ENCODE measurements at regions not wholly inside any gene's neighbourhood (a gene's known extent, or its start where the extent isn't known, plus 50 kb on each side); places are given as distances from the start of the nearest gene placed in this dataset.
"Not testable (repeated sequence)": the region's sequence is repeated elsewhere in the genome, so short reads cannot be mapped to it uniquely, and the experiment has no call there.

- Mint-ChIP-seq H3K9me3 (ENCODE audit: low read depth) (peaks cover 44% of the 10 kb centered on the region), H3K27ac (no peak overlapping the region), H3K4me3 (ENCODE audit: low read depth) (no peak overlapping the region), H3K36me3 (ENCODE audit: insufficient read depth) (peaks cover 2% of the 10 kb centered on the region), H3K4me1 (ENCODE audit: low read depth) (peaks cover 2% of the 10 kb centered on the region), H3K27me3 (no peaks in the 10 kb centered on the region)
- TF ChIP-seq, protein P1, sequence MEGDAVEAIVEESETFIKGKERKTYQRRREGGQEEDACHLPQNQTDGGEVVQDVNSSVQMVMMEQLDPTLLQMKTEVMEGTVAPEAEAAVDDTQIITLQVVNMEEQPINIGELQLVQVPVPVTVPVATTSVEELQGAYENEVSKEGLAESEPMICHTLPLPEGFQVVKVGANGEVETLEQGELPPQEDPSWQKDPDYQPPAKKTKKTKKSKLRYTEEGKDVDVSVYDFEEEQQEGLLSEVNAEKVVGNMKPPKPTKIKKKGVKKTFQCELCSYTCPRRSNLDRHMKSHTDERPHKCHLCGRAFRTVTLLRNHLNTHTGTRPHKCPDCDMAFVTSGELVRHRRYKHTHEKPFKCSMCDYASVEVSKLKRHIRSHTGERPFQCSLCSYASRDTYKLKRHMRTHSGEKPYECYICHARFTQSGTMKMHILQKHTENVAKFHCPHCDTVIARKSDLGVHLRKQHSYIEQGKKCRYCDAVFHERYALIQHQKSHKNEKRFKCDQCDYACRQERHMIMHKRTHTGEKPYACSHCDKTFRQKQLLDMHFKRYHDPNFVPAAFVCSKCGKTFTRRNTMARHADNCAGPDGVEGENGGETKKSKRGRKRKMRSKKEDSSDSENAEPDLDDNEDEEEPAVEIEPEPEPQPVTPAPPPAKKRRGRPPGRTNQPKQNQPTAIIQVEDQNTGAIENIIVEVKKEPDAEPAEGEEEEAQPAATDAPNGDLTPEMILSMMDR (IDR thresholded peaks at IDR 0.05; ENCODE audit: unreplicated experiment) = no peak
- no peak for DNase-seq (ENCODE audit: low spot score, unreplicated experiment)
Observed at GRCh38 chr12:87413784-87414183, 615.4 kb downstream of the C12orf50 start.

- Mint-ChIP-seq H3K4me3 (ENCODE audit: low read depth) (no peak overlapping the region), H3K27ac (no peak overlapping the region), H3K27me3 (no peaks in the 10 kb centered on the region), H3K4me1 (ENCODE audit: low read depth) (no peaks in the 10 kb centered on the region), H3K36me3 (ENCODE audit: insufficient read depth) (no peaks in the 10 kb centered on the region), H3K9me3 (ENCODE audit: low read depth) (peaks cover 4% of the 10 kb centered on the region)
- no peak for DNase-seq (ENCODE audit: low spot score, unreplicated experiment)
- TF ChIP-seq, protein P1 (IDR thresholded peaks at IDR 0.05; ENCODE audit: unreplicated experiment) = no peak
Observed at GRCh38 chr12:87406926-87407325, 622.3 kb downstream of the C12orf50 start.

GRCh38 chr12:87405918-87406317, 623.3 kb downstream of the C12orf50 start:
- no peaks in the 10 kb centered on the region for H3K4me1 Mint-ChIP-seq (ENCODE audit: low read depth)
- H3K27ac Mint-ChIP-seq = no peak overlapping the region
- TF ChIP-seq, protein P1 (IDR thresholded peaks at IDR 0.05; ENCODE audit: unreplicated experiment) = no peak
- DNase-seq (ENCODE audit: low spot score, unreplicated experiment) = no peak
- no peaks in the 10 kb centered on the region for H3K36me3 Mint-ChIP-seq (ENCODE audit: insufficient read depth)
- no peak overlapping the region for H3K4me3 Mint-ChIP-seq (ENCODE audit: low read depth)
- no peaks in the 10 kb centered on the region for H3K27me3 Mint-ChIP-seq
- no peaks in the 10 kb centered on the region for H3K9me3 Mint-ChIP-seq (ENCODE audit: low read depth)

GRCh38 chr12:87394168-87394567, 635.0 kb downstream of the C12orf50 start:
- H3K4me3 Mint-ChIP-seq (ENCODE audit: low read depth); H3K4me1 Mint-ChIP-seq (ENCODE audit: low read depth); H3K36me3 Mint-ChIP-seq (ENCODE audit: insufficient read depth); DNase-seq (ENCODE audit: low spot score, unreplicated experiment); H3K27ac Mint-ChIP-seq; H3K27me3 Mint-ChIP-seq: not testable (repeated sequence)
- H3K9me3 Mint-ChIP-seq (ENCODE audit: low read depth) = peaks cover 21% of the 10 kb centered on the region

GRCh38 chr12:87388376-87388775, 640.8 kb downstream of the C12orf50 start:
- DNase-seq (ENCODE audit: low spot score, unreplicated experiment) = no peak
- Mint-ChIP-seq H3K36me3 (ENCODE audit: insufficient read depth) (peaks cover 3% of the 10 kb centered on the region), H3K4me1 (ENCODE audit: low read depth) (peaks cover 10% of the 10 kb centered on the region), H3K27me3 (no peaks in the 10 kb centered on the region), H3K9me3 (ENCODE audit: low read depth) (peaks cover 9% of the 10 kb centered on the region), H3K4me3 (ENCODE audit: low read depth) (no peak overlapping the region), H3K27ac (no peak overlapping the region)
- TF ChIP-seq, protein P1 (IDR thresholded peaks at IDR 0.05; ENCODE audit: unreplicated experiment) = no peak

DNA sequence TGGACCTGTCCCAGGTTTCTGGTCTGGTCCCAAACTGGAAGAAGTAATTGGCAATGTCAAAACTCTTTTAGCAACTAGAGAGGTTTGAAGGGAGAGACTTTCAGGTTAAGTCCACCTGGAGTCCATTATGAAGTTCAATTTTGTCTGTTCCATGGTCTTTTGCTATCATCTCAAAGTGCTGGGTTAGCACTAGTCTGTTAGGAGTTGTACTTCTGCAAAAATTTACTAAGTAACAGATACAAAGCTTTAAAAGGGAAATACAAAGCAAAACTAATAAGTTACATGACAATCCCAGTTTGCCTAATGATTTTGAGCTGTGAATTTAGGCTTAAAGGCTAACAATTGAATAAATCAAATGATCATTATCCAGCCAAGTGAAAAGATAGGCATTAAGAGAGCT, 643.9 kb downstream of the C12orf50 start:
- Mint-ChIP-seq H3K27me3 (no peaks in the 10 kb centered on the region), H3K4me1 (ENCODE audit: low read depth) (peaks cover 15% of the 10 kb centered on the region)
- no peak for DNase-seq (ENCODE audit: low spot score, unreplicated experiment)

More for the DNA sequence above, 643.9 kb downstream of the C12orf50 start:
- peaks cover 6% of the 10 kb centered on the region for H3K9me3 Mint-ChIP-seq (ENCODE audit: low read depth)
- peaks cover 2% of the 10 kb centered on the region for H3K36me3 Mint-ChIP-seq (ENCODE audit: insufficient read depth)
- H3K4me3 Mint-ChIP-seq (ENCODE audit: low read depth) = no peak overlapping the region
- no peak overlapping the region for H3K27ac Mint-ChIP-seq
- TF ChIP-seq, protein P1 (IDR thresholded peaks at IDR 0.05; ENCODE audit: unreplicated experiment) = no peak
